DND-41 (cell line): ENCODE measurements at regions not wholly inside any gene's neighbourhood (a gene's known extent, or its start where the extent isn't known, plus 50 kb on each side); places are given as distances from the start of the nearest gene placed in this dataset.

Experiments used
- ATAC-seq: fragments of 200-7000 bp; cut with Tn5 transposase; 3 replicates; pipeline ENCODE4 v1.9.1; 2021; ENCODE audit warnings: low read depth; ENCODE audit not compliant: insufficient read depth
- DNase-seq: peaks from one replicate; pipeline ENCODE4 v3.0.0-alpha.2; 2020
- H2AFZ ChIP-seq: 2 replicates; pipeline ENCODE4 v1.6.0; 2012; ENCODE audit warnings: low read depth, low read length
- H3K27ac ChIP-seq: 2 replicates; pipeline ENCODE4 v1.5.1; 2012; ENCODE audit warnings: low read length, inconsistent platforms
- H3K27me3 ChIP-seq: fragments of 200-600 bp; sonication (generic); 2 replicates; pipeline ENCODE4 v1.6.0; 2012; ENCODE audit warnings: low read length, mild to moderate bottlenecking, inconsistent platforms; ENCODE audit not compliant: insufficient read depth, poor library complexity
- H3K36me3 ChIP-seq: 2 replicates; pipeline ENCODE4 v1.5.1; 2012; ENCODE audit warnings: low read length, inconsistent platforms; ENCODE audit not compliant: insufficient read depth
- H3K4me1 ChIP-seq: 2 replicates; pipeline ENCODE4 v1.5.1; 2012; ENCODE audit warnings: mild to moderate bottlenecking, low read length; ENCODE audit not compliant: insufficient read depth
- H3K4me2 ChIP-seq: 2 replicates; pipeline ENCODE4 v1.6.0; 2012; ENCODE audit warnings: mild to moderate bottlenecking, moderate library complexity, low read length, inconsistent platforms; ENCODE audit not compliant: insufficient read depth
- H3K4me3 ChIP-seq, 2 experiments: fragments of 200-600 bp in 1 of 2; shearing (Covaris generic) in 1 of 2; 2 replicates each; pipeline ENCODE4 v1.5.1; 2012 to 2016; ENCODE audit warnings: inconsistent platforms in 2 of 2, low read length in 2 of 2, mild to moderate bottlenecking in 2 of 2, low read depth in 1 of 2, moderate library complexity in 1 of 2
- H3K79me2 ChIP-seq: 2 replicates; pipeline ENCODE4 v1.6.0; 2012; ENCODE audit warnings: low read length, inconsistent platforms; ENCODE audit not compliant: insufficient read depth
- H3K9ac ChIP-seq: 2 replicates; pipeline ENCODE4 v1.6.0; 2012; ENCODE audit warnings: low read depth, mild to moderate bottlenecking, inconsistent platforms, low read length, moderate library complexity
- H3K9me3 ChIP-seq: 2 replicates; pipeline ENCODE4 v1.5.1; 2012; ENCODE audit warnings: low read length, moderate library complexity, mild to moderate bottlenecking, inconsistent platforms; ENCODE audit not compliant: insufficient read depth, severe bottlenecking
- H4K20me1 ChIP-seq: 2 replicates; pipeline ENCODE4 v1.6.0; 2012; ENCODE audit warnings: low read length; ENCODE audit not compliant: insufficient read depth
- CTCF ChIP-seq: IDR thresholded peaks from 2 replicates; pipeline ENCODE4 v1.5.1; 2012; ENCODE audit warnings: borderline replicate concordance, low read length, moderate library complexity, mild to moderate bottlenecking; ENCODE audit not compliant: poor library complexity, severe bottlenecking; ENCODE audit errors: extremely low read depth
- EZH2 ChIP-seq: IDR thresholded peaks from 3 replicates; pipeline ENCODE4 v1.6.1; 2012; ENCODE audit warnings: borderline replicate concordance, low read depth, mild to moderate bottlenecking, moderate library complexity, low read length, inconsistent platforms; ENCODE audit not compliant: severe bottlenecking

GRCh38 chr13:106752584-106753170 lies 184.7 kb upstream of the ARGLU1 start:
- DNase-seq (no peak), ATAC-seq (no peak)
- Histone ChIP-seq H3K4me2 (no peak overlapping the region), H3K36me3 (no peaks in the 10 kb centered on the region), H4K20me1 (no peaks in the 10 kb centered on the region), H3K4me1 (no peaks in the 10 kb centered on the region), H2AFZ (no peak overlapping the region), H3K9ac (no peak overlapping the region), H3K27me3 (no peaks in the 10 kb centered on the region), H3K79me2 (no peaks in the 10 kb centered on the region), H3K4me3 (no peak overlapping the region), H3K9me3 (no peaks in the 10 kb centered on the region), H3K27ac (no peak overlapping the region)
- no peak for TF ChIP-seq EZH2
- TF ChIP-seq CTCF = no peak

GRCh38 chr13:106748785-106749184 lies 180.8 kb upstream of the ARGLU1 start:
- ATAC-seq (no peak), DNase-seq (no peak)
- Histone ChIP-seq H2AFZ (no peak overlapping the region), H3K9me3 (no peaks in the 10 kb centered on the region), H4K20me1 (no peaks in the 10 kb centered on the region), H3K27me3 (no peaks in the 10 kb centered on the region), H3K4me1 (no peaks in the 10 kb centered on the region), H3K4me3 (no peak overlapping the region), H3K79me2 (no peaks in the 10 kb centered on the region), H3K36me3 (no peaks in the 10 kb centered on the region), H3K27ac (no peak overlapping the region), H3K4me2 (no peak overlapping the region), H3K9ac (no peak overlapping the region)
- TF ChIP-seq CTCF (no peak), EZH2 (no peak)

DNA sequence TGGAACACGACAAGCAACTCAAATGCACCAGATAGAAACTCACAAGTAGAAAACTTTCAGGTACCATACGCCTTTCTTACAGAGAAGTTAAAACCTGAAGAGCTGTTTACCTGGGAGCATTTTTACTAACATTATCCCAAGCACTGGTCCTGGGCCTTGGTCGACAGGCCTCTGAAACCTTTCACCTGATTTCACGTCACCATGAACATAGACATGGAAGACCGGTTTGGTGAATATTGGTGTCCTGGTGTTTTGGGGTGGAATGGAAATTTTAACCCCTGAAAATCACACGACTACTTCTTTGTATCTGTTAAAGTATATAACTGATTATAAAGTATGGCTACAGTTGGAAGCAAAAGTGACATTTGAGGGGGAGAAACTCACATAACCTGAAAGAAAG lies 176.6 kb upstream of the ARGLU1 start:
- Histone ChIP-seq H3K4me1 (no peaks in the 10 kb centered on the region), H3K79me2 (no peaks in the 10 kb centered on the region), H2AFZ (no peak overlapping the region), H3K9me3 (no peaks in the 10 kb centered on the region), H3K4me2 (no peak overlapping the region), H4K20me1 (no peaks in the 10 kb centered on the region), H3K9ac (no peak overlapping the region), H3K4me3 (no peak overlapping the region), H3K36me3 (no peaks in the 10 kb centered on the region), H3K27me3 (no peaks in the 10 kb centered on the region), H3K27ac (no peak overlapping the region)
- ATAC-seq (no peak), DNase-seq (no peak)
- no peak for TF ChIP-seq CTCF
- TF ChIP-seq EZH2 = no peak
